A549 (cell line): ENCODE measurements at regions not wholly inside any gene's neighbourhood (a gene's known extent, or its start where the extent isn't known, plus 50 kb on each side); places are given as distances from the start of the nearest gene placed in this dataset.

Experiments
- CHD2 ChIP-seq: fragments of 150-350 bp; IDR thresholded peaks from 2 replicates; pipeline ENCODE4 v1.6.1; 2014; ENCODE audit warnings: low read length; ENCODE audit not compliant: partially characterized antibody
- CHD4 ChIP-seq: fragments of 200-600 bp; sonication (generic); IDR thresholded peaks from 2 replicates; pipeline ENCODE4 v1.6.1; 2016; ENCODE audit warnings: antibody characterized with exemption, mild to moderate bottlenecking, borderline replicate concordance
- ELK1 ChIP-seq: fragments of 150-350 bp; IDR thresholded peaks from 2 replicates; pipeline ENCODE4 v1.6.1; 2014; ENCODE audit warnings: low read depth, mild to moderate bottlenecking, low read length
- ESRRA ChIP-seq: fragments of 150-350 bp; IDR thresholded peaks from 2 replicates; pipeline ENCODE4 v1.6.1; 2014; ENCODE audit warnings: mild to moderate bottlenecking, low read length, borderline replicate concordance
- HDAC2 ChIP-seq: fragments of 200-600 bp; sonication (generic); IDR thresholded peaks from 2 replicates; pipeline ENCODE4 v1.6.1; 2016
- MYC ChIP-seq: IDR thresholded peaks from 2 replicates; pipeline ENCODE4 v1.6.1; 2012; ENCODE audit warnings: mild to moderate bottlenecking, inconsistent platforms, low read length, improper control_type of control experiment, borderline replicate concordance
- PBX3 ChIP-seq: IDR thresholded peaks from 2 replicates; pipeline ENCODE4 v1.6.1; 2012
- POLR2A ChIP-seq: IDR thresholded peaks from 2 replicates; pipeline ENCODE4 v1.6.1; 2012; ENCODE audit warnings: mild to moderate bottlenecking, low read length
- RAD21 ChIP-seq, 2 experiments: fragments of >200 bp in 1 of 2; sonication (Bioruptor Twin) in 1 of 2; formaldehyde crosslinking in 1 of 2; IDR thresholded peaks in 1 of 2; conservative IDR thresholded peaks in 1 of 2; 2 replicates in 1 of 2; 3 replicates in 1 of 2; pipeline ENCODE4 v1.6.1; 2012 to 2018; ENCODE audit warnings: inconsistent platforms in 1 of 2
- RFX5 ChIP-seq: fragments of 450-650 bp; IDR thresholded peaks from 2 replicates; pipeline ENCODE4 v1.7.1; 2014; ENCODE audit warnings: antibody characterized with exemption, mild to moderate bottlenecking, moderate library complexity
- USF2 ChIP-seq: fragments of 450-650 bp; IDR thresholded peaks from 2 replicates; pipeline ENCODE4 v1.6.1; 2014; ENCODE audit warnings: antibody characterized with exemption
- TF ChIP-seq, protein P1 (sequence below): fragments of >200 bp; sonication (Bioruptor Twin); formaldehyde crosslinking; IDR thresholded peaks from 3 replicates; pipeline ENCODE4 v1.5.1; 2016
- TF ChIP-seq, protein P2 (sequence below): fragments of 200-600 bp; sonication (generic); IDR thresholded peaks from 2 replicates; pipeline ENCODE4 v1.6.1; 2016; ENCODE audit warnings: antibody characterized with exemption, mild to moderate bottlenecking, moderate library complexity

GRCh38 chr17:77892031-77892430 is 66.5 kb upstream of the TNRC6C start:
- TF ChIP-seq HDAC2: no peak
- no peak for TF ChIP-seq USF2
- TF ChIP-seq MYC: no peak
- no peak for TF ChIP-seq PBX3
- TF ChIP-seq RFX5: no peak
- TF ChIP-seq ESRRA: no peak
- no peak for TF ChIP-seq POLR2A
- TF ChIP-seq RAD21 (conservative IDR thresholded peaks at IDR 0.05 in 1 of 2, IDR thresholded peaks at IDR 0.05 in 1 of 2): no peak
- TF ChIP-seq, protein P1, sequence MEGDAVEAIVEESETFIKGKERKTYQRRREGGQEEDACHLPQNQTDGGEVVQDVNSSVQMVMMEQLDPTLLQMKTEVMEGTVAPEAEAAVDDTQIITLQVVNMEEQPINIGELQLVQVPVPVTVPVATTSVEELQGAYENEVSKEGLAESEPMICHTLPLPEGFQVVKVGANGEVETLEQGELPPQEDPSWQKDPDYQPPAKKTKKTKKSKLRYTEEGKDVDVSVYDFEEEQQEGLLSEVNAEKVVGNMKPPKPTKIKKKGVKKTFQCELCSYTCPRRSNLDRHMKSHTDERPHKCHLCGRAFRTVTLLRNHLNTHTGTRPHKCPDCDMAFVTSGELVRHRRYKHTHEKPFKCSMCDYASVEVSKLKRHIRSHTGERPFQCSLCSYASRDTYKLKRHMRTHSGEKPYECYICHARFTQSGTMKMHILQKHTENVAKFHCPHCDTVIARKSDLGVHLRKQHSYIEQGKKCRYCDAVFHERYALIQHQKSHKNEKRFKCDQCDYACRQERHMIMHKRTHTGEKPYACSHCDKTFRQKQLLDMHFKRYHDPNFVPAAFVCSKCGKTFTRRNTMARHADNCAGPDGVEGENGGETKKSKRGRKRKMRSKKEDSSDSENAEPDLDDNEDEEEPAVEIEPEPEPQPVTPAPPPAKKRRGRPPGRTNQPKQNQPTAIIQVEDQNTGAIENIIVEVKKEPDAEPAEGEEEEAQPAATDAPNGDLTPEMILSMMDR: no peak
- no peak for TF ChIP-seq CHD4
- no peak for TF ChIP-seq CHD2
- no peak for TF ChIP-seq ELK1
- TF ChIP-seq, protein P2, sequence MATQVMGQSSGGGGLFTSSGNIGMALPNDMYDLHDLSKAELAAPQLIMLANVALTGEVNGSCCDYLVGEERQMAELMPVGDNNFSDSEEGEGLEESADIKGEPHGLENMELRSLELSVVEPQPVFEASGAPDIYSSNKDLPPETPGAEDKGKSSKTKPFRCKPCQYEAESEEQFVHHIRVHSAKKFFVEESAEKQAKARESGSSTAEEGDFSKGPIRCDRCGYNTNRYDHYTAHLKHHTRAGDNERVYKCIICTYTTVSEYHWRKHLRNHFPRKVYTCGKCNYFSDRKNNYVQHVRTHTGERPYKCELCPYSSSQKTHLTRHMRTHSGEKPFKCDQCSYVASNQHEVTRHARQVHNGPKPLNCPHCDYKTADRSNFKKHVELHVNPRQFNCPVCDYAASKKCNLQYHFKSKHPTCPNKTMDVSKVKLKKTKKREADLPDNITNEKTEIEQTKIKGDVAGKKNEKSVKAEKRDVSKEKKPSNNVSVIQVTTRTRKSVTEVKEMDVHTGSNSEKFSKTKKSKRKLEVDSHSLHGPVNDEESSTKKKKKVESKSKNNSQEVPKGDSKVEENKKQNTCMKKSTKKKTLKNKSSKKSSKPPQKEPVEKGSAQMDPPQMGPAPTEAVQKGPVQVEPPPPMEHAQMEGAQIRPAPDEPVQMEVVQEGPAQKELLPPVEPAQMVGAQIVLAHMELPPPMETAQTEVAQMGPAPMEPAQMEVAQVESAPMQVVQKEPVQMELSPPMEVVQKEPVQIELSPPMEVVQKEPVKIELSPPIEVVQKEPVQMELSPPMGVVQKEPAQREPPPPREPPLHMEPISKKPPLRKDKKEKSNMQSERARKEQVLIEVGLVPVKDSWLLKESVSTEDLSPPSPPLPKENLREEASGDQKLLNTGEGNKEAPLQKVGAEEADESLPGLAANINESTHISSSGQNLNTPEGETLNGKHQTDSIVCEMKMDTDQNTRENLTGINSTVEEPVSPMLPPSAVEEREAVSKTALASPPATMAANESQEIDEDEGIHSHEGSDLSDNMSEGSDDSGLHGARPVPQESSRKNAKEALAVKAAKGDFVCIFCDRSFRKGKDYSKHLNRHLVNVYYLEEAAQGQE: no peak
